B cell (primary cell): ENCODE measurements at regions not wholly inside any gene's neighbourhood (a gene's known extent, or its start where the extent isn't known, plus 50 kb on each side); places are given as distances from the start of the nearest gene placed in this dataset.

Experiments used
- CTCF ChIP-seq: fragments of 200-600 bp; IDR thresholded peaks from one replicate; pipeline ENCODE4 v1.8.0; 2022; ENCODE audit warnings: antibody characterized with exemption, mild to moderate bottlenecking
- EZH2 ChIP-seq: IDR thresholded peaks from 2 replicates; pipeline ENCODE4 v1.6.1; 2012; ENCODE audit warnings: borderline replicate concordance, low read depth, mild to moderate bottlenecking, moderate library complexity, low read length; ENCODE audit not compliant: insufficient read depth, poor library complexity, severe bottlenecking

- no peak for TF ChIP-seq CTCF
- no peak for TF ChIP-seq EZH2
Observed at GRCh38 chr3:82672966-82673365, 911.5 kb upstream of the GBE1 start.
